ENCODE measurements at regions not wholly inside any gene's neighbourhood (a gene's known extent, or its start where the extent isn't known, plus 50 kb on each side); places are given as distances from the start of the nearest gene placed in this dataset.
"Not testable (repeated sequence)": the region's sequence is repeated elsewhere in the genome, so short reads cannot be mapped to it uniquely, and the experiment has no call there.

GRCh38 chrX:13223868-13224567, 95.8 kb downstream of the ATXN3L start:
- no peak for DNase-seq (ENCODE audit: low read depth in 2 of 2)

- no peak for DNase-seq (ENCODE audit: low read depth in 2 of 2)
Measured at GRCh38 chrX:13220916-13221315, 98.9 kb downstream of the ATXN3L start.

GRCh38 chrX:13219991-13220764, 99.7 kb downstream of the ATXN3L start:
- DNase-seq (ENCODE audit: low read depth in 2 of 2): no peak

GRCh38 chrX:13218758-13219157, 101.1 kb downstream of the ATXN3L start:
- no peak for DNase-seq (ENCODE audit: low read depth in 2 of 2)

- no peak for DNase-seq (ENCODE audit: low read depth in 2 of 2)
Measured at GRCh38 chrX:13216139-13216538, 103.7 kb downstream of the ATXN3L start.

- no peak for DNase-seq (ENCODE audit: low read depth in 2 of 2)
Measured at GRCh38 chrX:13215729-13216128, 104.1 kb downstream of the ATXN3L start.

- no peak for DNase-seq (ENCODE audit: low read depth in 2 of 2)
Measured at GRCh38 chrX:13212191-13212651, 107.6 kb downstream of the ATXN3L start.

GRCh38 chrX:13210142-13210541, 109.7 kb downstream of the ATXN3L start:
- DNase-seq (ENCODE audit: low read depth in 2 of 2): not testable (repeated sequence)

GRCh38 chrX:13209704-13210103, 110.1 kb downstream of the ATXN3L start:
- DNase-seq (ENCODE audit: low read depth in 2 of 2): not testable (repeated sequence)

GRCh38 chrX:13208281-13208935, 111.4 kb downstream of the ATXN3L start:
- DNase-seq (ENCODE audit: low read depth in 2 of 2): no peak

- DNase-seq (ENCODE audit: low read depth in 2 of 2): no peak
Measured at GRCh38 chrX:13203271-13203670, 116.6 kb downstream of the ATXN3L start.

GRCh38 chrX:13201605-13202219, 118.1 kb downstream of the ATXN3L start:
- DNase-seq (ENCODE audit: low read depth in 2 of 2): no peak

- no peak for DNase-seq (ENCODE audit: low read depth in 2 of 2)
Measured at GRCh38 chrX:13200398-13200797, 119.5 kb downstream of the ATXN3L start.

GRCh38 chrX:13198762-13199064, 121.1 kb downstream of the ATXN3L start:
- DNase-seq (ENCODE audit: low read depth in 2 of 2): no peak

- no peak for DNase-seq (ENCODE audit: low read depth in 2 of 2)
Measured at GRCh38 chrX:13198056-13198761, 121.6 kb downstream of the ATXN3L start.

- no peak for DNase-seq (ENCODE audit: low read depth in 2 of 2)
Measured at GRCh38 chrX:13196782-13197181, 123.1 kb downstream of the ATXN3L start.

- no peak for DNase-seq (ENCODE audit: low read depth in 2 of 2)
Measured at GRCh38 chrX:13195340-13195739, 124.5 kb downstream of the ATXN3L start.

- DNase-seq (ENCODE audit: low read depth in 2 of 2): no peak
Measured at GRCh38 chrX:13194291-13195103, 125.4 kb downstream of the ATXN3L start.

GRCh38 chrX:13190051-13190450, 129.8 kb downstream of the ATXN3L start:
- DNase-seq (ENCODE audit: low read depth in 2 of 2): no peak

GRCh38 chrX:13189380-13189779, 130.5 kb downstream of the ATXN3L start:
- DNase-seq (ENCODE audit: low read depth in 2 of 2): no peak

Measured in stimulated activated CD8-positive, alpha-beta memory T cell treated with anti-CD3 and anti-CD28 coated beads, Interleukin-2, amount 100 ng/mL, for 1 hour (primary cell).